Adipose tissue (tissue), 3 donors: ENCODE measurements at regions not wholly inside any gene's neighbourhood (a gene's known extent, or its start where the extent isn't known, plus 50 kb on each side); places are given as distances from the start of the nearest gene placed in this dataset.
"Not testable (repeated sequence)": the region's sequence is repeated elsewhere in the genome, so short reads cannot be mapped to it uniquely, and the experiment has no call there.

Experiments used
- H3K27ac ChIP-seq: one replicate; pipeline ENCODE4 v1.5.1; 2013; ENCODE audit warnings: low read depth, low read length
- WGBS, 3 donors: extraction: QIAGEN DNeasy Blood & Tissue Kit; methylation state at CpG; one replicate each; pipeline ENCODE4 v1.1.7; 2013; 5-methylcytosine and 5-hydroxymethylcytosine counted together
- donor health status: healthy with polysubstance abuse.
- donor health status: Bipolar disorder and iron deficiency.
- donor health status: healthy.

GRCh38 chr14:106218174-106218573 is 691.8 kb downstream of the TMEM121 start:
- 18 to 24% (median 20%) methylated on average over 5 of the region's 5 CpGs for WGBS, 3 donors
- no peak overlapping the region for H3K27ac ChIP-seq

- H3K27ac ChIP-seq, result no peak overlapping the region
- 42 to 54% (median 49%) methylated on average over 3 of the region's 3 CpGs for WGBS, 3 donors
Measured at GRCh38 chr14:106222311-106222710, 695.9 kb downstream of the TMEM121 start.

GRCh38 chr14:106222731-106223130 is 696.3 kb downstream of the TMEM121 start:
- WGBS, 3 donors, result 78 to 94% (median 86%) methylated on average over 3 of the region's 3 CpGs

GRCh38 chr14:106227793-106228192 is 701.4 kb downstream of the TMEM121 start:
- no peak overlapping the region for H3K27ac ChIP-seq
- 54 to 71% (median 70%) methylated on average over 10 of the region's 10 CpGs for WGBS, 3 donors

More at GRCh38 chr14:106222731-106223130, 696.3 kb downstream of the TMEM121 start:
- no peak overlapping the region for H3K27ac ChIP-seq

GRCh38 chr14:106228541-106229158 is 702.3 kb downstream of the TMEM121 start:
- WGBS, 3 donors, result 58 to 69% (median 69%) methylated on average over 6 of the region's 6 CpGs
- H3K27ac ChIP-seq, result no peak overlapping the region

- no peak overlapping the region for H3K27ac ChIP-seq
- 31 to 37% (median 33%) methylated on average over 2 of the region's 2 CpGs for WGBS, 3 donors
Measured at GRCh38 chr14:106230071-106230470, 703.7 kb downstream of the TMEM121 start.

- whole genome bisulfite sequencing, 3 donors, result 27 to 34% (median 32%) methylated on average over 3 of the region's 3 CpGs
- H3K27ac ChIP-seq, result not testable (repeated sequence)
Measured at GRCh38 chr14:106233191-106233590, 706.8 kb downstream of the TMEM121 start.

- 35 to 51% (median 39%) methylated on average over 11 to 14 of the region's 17 CpGs for WGBS, 3 donors
- H3K27ac ChIP-seq, result not testable (repeated sequence)
Measured at GRCh38 chr14:106234525-106235254, 708.3 kb downstream of the TMEM121 start.

GRCh38 chr14:106235356-106236159 is 709.2 kb downstream of the TMEM121 start:
- no peak overlapping the region for H3K27ac ChIP-seq
- WGBS, 3 donors, result 51 to 70% (median 60%) methylated on average over 10 of the region's 10 CpGs

- no peak overlapping the region for H3K27ac ChIP-seq
- WGBS, 3 donors, result 27 to 31% (median 28%) methylated on average over 6 of the region's 6 CpGs
Measured at GRCh38 chr14:106248321-106249192, 722.2 kb downstream of the TMEM121 start.

GRCh38 chr14:106253995-106254394 is 727.6 kb downstream of the TMEM121 start:
- 46 to 63% (median 52%) methylated on average over 5 of the region's 5 CpGs for WGBS, 3 donors
- H3K27ac ChIP-seq, result not testable (repeated sequence)

- H3K27ac ChIP-seq, result not testable (repeated sequence)
- WGBS, 3 donors, result 35 to 38% (median 35%) methylated on average over 16 of the region's 16 CpGs
Measured at GRCh38 chr14:106257569-106257994, 731.2 kb downstream of the TMEM121 start.

- no peak overlapping the region for H3K27ac ChIP-seq
- WGBS, 3 donors, result 36 to 38% (median 36%) methylated on average over 17 of the region's 17 CpGs
Measured at GRCh38 chr14:106268013-106268727, 741.8 kb downstream of the TMEM121 start.

- WGBS, 3 donors, result 53 to 66% (median 60%) methylated on average over 2 of the region's 2 CpGs
- no peak overlapping the region for H3K27ac ChIP-seq
Measured at GRCh38 chr14:106269029-106269428, 742.6 kb downstream of the TMEM121 start.

- H3K27ac ChIP-seq, result no peak overlapping the region
- WGBS, 3 donors, result 60 to 74% (median 72%) methylated on average over 12 of the region's 12 CpGs
Measured at GRCh38 chr14:106269451-106270204, 743.2 kb downstream of the TMEM121 start.

GRCh38 chr14:106270476-106271121 is 744.2 kb downstream of the TMEM121 start:
- WGBS, 3 donors, result 23 to 34% (median 25%) methylated on average over 3 of the region's 4 CpGs
- not testable (repeated sequence) for H3K27ac ChIP-seq
